CD4-positive, alpha-beta memory T cell (primary cell): ENCODE measurements at regions not wholly inside any gene's neighbourhood (a gene's known extent, or its start where the extent isn't known, plus 50 kb on each side); places are given as distances from the start of the nearest gene placed in this dataset.

Experiments
- CTCF ChIA-PET: fragments of 350-600 bp; sonication (Branson Sonifier 250); formaldehyde crosslinking; loops from one replicate; lab custom pipeline; 2021; ENCODE audit warnings: inconsistent platforms; ENCODE audit not compliant: partially characterized antibody; lab: Charles Lee
- POLR2A ChIA-PET: fragments of 350-600 bp; sonication (Branson Sonifier 250); formaldehyde crosslinking; loops from one replicate; lab custom pipeline; 2021; ENCODE audit not compliant: partially characterized antibody; lab: Charles Lee
- DNase-seq, 5 donors: peaks; one replicate each; pipeline versions ENCODE4 v3.0.0 to v3.0.0-alpha.2; 2020 to 2022; ENCODE audit warnings: mixed read lengths in 1 of 5
- H3K27ac ChIP-seq: one replicate; pipeline ENCODE4 v1.7.0; 2013; ENCODE audit warnings: low read depth, low read length
- H3K27me3 ChIP-seq: 2 replicates; pipeline ENCODE4 v1.7.0; 2013; ENCODE audit warnings: mild to moderate bottlenecking, low read length, moderate library complexity; ENCODE audit not compliant: insufficient read depth
- H3K36me3 ChIP-seq: 2 replicates; pipeline ENCODE4 v1.7.0; 2013; ENCODE audit warnings: mild to moderate bottlenecking, low read length, moderate library complexity; ENCODE audit not compliant: insufficient read depth
- H3K4me1 ChIP-seq: 2 replicates; pipeline ENCODE4 v1.7.0; 2013; ENCODE audit warnings: mild to moderate bottlenecking, low read length, moderate library complexity; ENCODE audit not compliant: insufficient read depth
- H3K4me3 ChIP-seq, 2 donors: one replicate each; pipeline ENCODE4 v1.7.0; 2013; ENCODE audit warnings: low read length in 2 of 2, mild to moderate bottlenecking in 1 of 2
- H3K9me3 ChIP-seq, 2 donors: one replicate each; pipeline ENCODE4 v1.7.0; 2013; ENCODE audit warnings: low read length in 2 of 2, control low read depth in 1 of 2; ENCODE audit not compliant: control insufficient read depth in 1 of 2
- H3K27ac Mint-ChIP-seq, 7 donors: one replicate each; pipeline ENCODE4 v1.8.0; 2020 to 2021; ENCODE audit warnings: mixed read lengths in 7 of 7, mild to moderate bottlenecking in 6 of 7, inconsistent platforms in 3 of 7, moderate library complexity in 3 of 7
- H3K27me3 Mint-ChIP-seq, 2 donors: one replicate each; pipeline ENCODE4 v1.8.0; 2020 to 2021; ENCODE audit warnings: mixed read lengths in 2 of 2
- H3K36me3 Mint-ChIP-seq, 2 donors: one replicate each; pipeline ENCODE4 v1.8.0; 2020 to 2021; ENCODE audit warnings: mixed read lengths in 2 of 2, inconsistent platforms in 1 of 2, mild to moderate bottlenecking in 1 of 2
- H3K4me1 Mint-ChIP-seq, 4 donors: one replicate each; pipeline ENCODE4 v1.8.0; 2020 to 2021; ENCODE audit warnings: mixed read lengths in 4 of 4, mild to moderate bottlenecking in 1 of 4
- H3K4me3 Mint-ChIP-seq, 8 donors: one replicate each; pipeline ENCODE4 v1.8.0; 2020 to 2021; ENCODE audit warnings: mixed read lengths in 8 of 8, mild to moderate bottlenecking in 7 of 8, moderate library complexity in 6 of 8, inconsistent platforms in 3 of 8
- H3K9me3 Mint-ChIP-seq, 8 donors: one replicate each; pipeline ENCODE4 v1.8.0; 2020 to 2021; ENCODE audit warnings: mixed read lengths in 8 of 8, mild to moderate bottlenecking in 5 of 8, inconsistent platforms in 3 of 8, moderate library complexity in 1 of 8
- intact Hi-C: fragments of 100-400 bp; cut with micrococcal nuclease; formaldehyde crosslinking; loops from one replicate; pipeline ENCODE4 v1.15.1; 2023

- no peak for DNase-seq
- Mint-ChIP-seq H3K27ac (no peak overlapping the region), H3K36me3 (no peaks in the 10 kb centered on the region), H3K4me3 (no peak overlapping the region), H3K27me3 (no peaks in the 10 kb centered on the region), H3K4me1 (no peaks in the 10 kb centered on the region), H3K9me3 (peaks cover 0 to 7% (median 5%) of the 10 kb centered on the region in 8 donors)
- no peak overlapping the region for H3K27ac ChIP-seq
- CTCF ChIA-PET, result no interaction called here
- H3K4me1 ChIP-seq, result no peaks in the 10 kb centered on the region
- H3K36me3 ChIP-seq, result no peaks in the 10 kb centered on the region
- POLR2A ChIA-PET, result no interaction called here
- no peak overlapping the region for H3K4me3 ChIP-seq
- H3K9me3 ChIP-seq, result no peaks in the 10 kb centered on the region
- intact Hi-C loops, result no loop called here
- no peaks in the 10 kb centered on the region for H3K27me3 ChIP-seq
Measured at GRCh38 chr18:78309924-78310323, 669.7 kb upstream of the SALL3 start.

- Mint-ChIP-seq H3K4me3 (no peak overlapping the region), H3K27me3 (no peaks in the 10 kb centered on the region), H3K36me3 (no peaks in the 10 kb centered on the region), H3K9me3 (peaks cover 0 to 2% (median 0%) of the 10 kb centered on the region in 8 donors), H3K27ac (no peak overlapping the region), H3K4me1 (no peaks in the 10 kb centered on the region)
- POLR2A ChIA-PET, result no interaction called here
- Histone ChIP-seq H3K4me1 (no peaks in the 10 kb centered on the region), H3K27me3 (no peaks in the 10 kb centered on the region), H3K27ac (no peak overlapping the region), H3K36me3 (no peaks in the 10 kb centered on the region), H3K9me3 (no peaks in the 10 kb centered on the region), H3K4me3 (no peak overlapping the region)
- DNase-seq, result no peak
- CTCF ChIA-PET, result no interaction called here
- intact Hi-C loops, result no loop called here
Measured at GRCh38 chr18:78319264-78319663, 660.4 kb upstream of the SALL3 start.

DNA sequence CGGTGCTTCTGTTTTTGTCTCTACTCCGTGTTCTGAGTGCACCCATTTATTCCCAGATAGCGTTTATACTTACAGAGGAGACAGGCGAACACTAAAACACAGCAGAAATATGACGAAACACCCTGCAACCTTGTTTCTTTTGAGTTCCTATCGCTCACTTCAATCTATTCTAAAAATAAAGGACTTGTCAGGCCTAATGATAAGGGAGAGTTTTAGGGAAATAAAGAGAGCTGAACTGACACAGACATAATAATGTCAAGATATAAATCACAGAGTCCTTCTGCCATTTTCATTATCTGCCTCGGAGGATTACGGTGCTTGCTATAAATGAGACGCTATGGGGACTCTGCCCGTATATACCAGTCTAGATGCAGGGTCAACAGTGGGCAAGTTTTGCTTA, 659.7 kb upstream of the SALL3 start:
- no peak overlapping the region for H3K27ac ChIP-seq
- H3K9me3 ChIP-seq, result no peaks in the 10 kb centered on the region
- no peak overlapping the region for H3K4me3 ChIP-seq
- ChIA-PET CTCF (no interaction called here), POLR2A (no interaction called here)
- Mint-ChIP-seq H3K36me3 (no peaks in the 10 kb centered on the region), H3K4me1 (no peaks in the 10 kb centered on the region), H3K4me3 (no peak overlapping the region), H3K27ac (no peak overlapping the region), H3K9me3 (peaks cover 0 to 2% (median 0%) of the 10 kb centered on the region in 8 donors), H3K27me3 (no peaks in the 10 kb centered on the region)
- intact Hi-C loops, result no loop called here
- H3K27me3 ChIP-seq, result no peaks in the 10 kb centered on the region
- no peak for DNase-seq
- H3K36me3 ChIP-seq, result no peaks in the 10 kb centered on the region
- no peaks in the 10 kb centered on the region for H3K4me1 ChIP-seq

- no peak for DNase-seq
- CTCF ChIA-PET, result no interaction called here
- H3K36me3 ChIP-seq, result no peaks in the 10 kb centered on the region
- Mint-ChIP-seq H3K9me3 (peaks cover 0 to 2% (median 0%) of the 10 kb centered on the region in 8 donors), H3K27ac (no peak overlapping the region), H3K4me1 (no peaks in the 10 kb centered on the region), H3K4me3 (no peak overlapping the region), H3K36me3 (no peaks in the 10 kb centered on the region), H3K27me3 (no peaks in the 10 kb centered on the region)
- no peak overlapping the region for H3K27ac ChIP-seq
- no peaks in the 10 kb centered on the region for H3K27me3 ChIP-seq
- H3K4me1 ChIP-seq, result no peaks in the 10 kb centered on the region
- intact Hi-C loops, result no loop called here
- POLR2A ChIA-PET, result no interaction called here
- no peaks in the 10 kb centered on the region for H3K9me3 ChIP-seq
- H3K4me3 ChIP-seq, result no peak overlapping the region
Measured at GRCh38 chr18:78321402-78321801, 658.2 kb upstream of the SALL3 start.

DNA sequence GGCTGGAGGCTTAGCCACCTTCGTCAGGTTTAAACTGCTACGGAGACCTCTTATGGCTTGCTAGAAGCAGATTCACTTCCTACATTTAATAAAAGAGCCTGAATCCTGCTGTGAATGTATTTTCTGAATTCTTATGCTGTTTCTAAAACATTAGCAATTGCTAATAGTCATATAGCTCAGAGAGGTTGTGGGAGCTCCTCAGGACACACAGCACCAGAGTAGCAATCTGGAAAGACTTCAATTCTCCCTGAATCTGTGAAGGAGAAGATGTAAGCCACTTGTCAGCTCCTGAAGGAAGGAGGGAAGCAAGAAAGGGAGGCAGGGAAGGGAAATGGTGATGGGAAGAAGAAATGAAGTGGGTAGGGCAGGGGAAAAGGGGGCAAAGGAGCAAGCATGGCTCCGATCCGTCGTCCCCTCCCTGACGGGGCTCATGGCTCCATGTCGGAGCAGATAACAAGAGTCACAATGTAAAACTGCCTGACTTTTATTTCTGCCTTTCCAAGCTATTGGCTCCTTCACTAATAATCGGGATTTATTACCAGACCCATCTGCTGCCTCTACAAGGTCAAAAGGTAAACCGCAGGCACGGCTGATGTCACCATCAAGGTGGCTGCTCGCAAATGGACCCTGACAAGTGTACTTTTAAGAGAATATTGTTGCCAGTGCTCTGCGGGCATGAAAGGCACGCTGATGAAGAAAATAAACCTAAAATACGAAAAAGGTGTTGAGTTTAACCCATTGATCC, 656.0 kb upstream of the SALL3 start:
- Mint-ChIP-seq H3K27ac (no peak overlapping the region), H3K4me3 (no peak overlapping the region), H3K9me3 (peaks cover 0 to 3% (median 0%) of the 10 kb centered on the region in 8 donors), H3K4me1 (no peaks in the 10 kb centered on the region), H3K27me3 (no peaks in the 10 kb centered on the region), H3K36me3 (no peaks in the 10 kb centered on the region)
- Histone ChIP-seq H3K27me3 (no peaks in the 10 kb centered on the region), H3K36me3 (no peaks in the 10 kb centered on the region), H3K9me3 (no peaks in the 10 kb centered on the region), H3K4me1 (no peaks in the 10 kb centered on the region), H3K27ac (no peak overlapping the region), H3K4me3 (no peak overlapping the region)
- ChIA-PET POLR2A (no interaction called here), CTCF (no interaction called here)
- intact Hi-C loops, result no loop called here
- no peak for DNase-seq

DNA sequence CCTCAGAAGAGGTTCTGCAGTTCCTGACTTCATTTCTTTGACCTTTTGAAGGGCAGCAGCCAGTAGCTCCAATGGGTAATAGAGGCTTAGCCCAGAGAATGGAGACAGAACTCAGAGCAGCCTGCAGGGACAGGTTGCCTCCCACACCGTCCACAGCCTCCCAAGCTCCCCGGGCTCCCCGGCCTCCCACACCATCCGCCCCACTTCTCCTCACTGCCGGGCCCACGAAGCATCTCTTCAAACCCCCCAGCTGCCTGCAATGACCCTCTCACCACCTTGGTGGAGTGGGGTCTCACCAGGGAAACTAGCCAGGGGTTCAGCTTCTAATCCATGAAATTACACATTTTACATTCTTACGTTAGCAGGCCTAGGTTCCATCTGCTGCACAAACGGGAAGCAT, 652.0 kb upstream of the SALL3 start:
- H3K9me3 Mint-ChIP-seq, result peaks cover 0 to 3% (median 0%) of the 10 kb centered on the region in 8 donors
- no peak overlapping the region for H3K27ac Mint-ChIP-seq
- ChIA-PET POLR2A (no interaction called here), CTCF (no interaction called here)
- Histone ChIP-seq H3K4me3 (no peak overlapping the region), H3K27me3 (no peaks in the 10 kb centered on the region), H3K9me3 (no peaks in the 10 kb centered on the region), H3K4me1 (no peaks in the 10 kb centered on the region), H3K36me3 (no peaks in the 10 kb centered on the region), H3K27ac (no peak overlapping the region)
- intact Hi-C loops, result no loop called here
- DNase-seq, result no peak
- no peaks in the 10 kb centered on the region for H3K27me3 Mint-ChIP-seq
- no peaks in the 10 kb centered on the region for H3K4me1 Mint-ChIP-seq
- no peaks in the 10 kb centered on the region for H3K36me3 Mint-ChIP-seq
- no peak overlapping the region for H3K4me3 Mint-ChIP-seq

DNA sequence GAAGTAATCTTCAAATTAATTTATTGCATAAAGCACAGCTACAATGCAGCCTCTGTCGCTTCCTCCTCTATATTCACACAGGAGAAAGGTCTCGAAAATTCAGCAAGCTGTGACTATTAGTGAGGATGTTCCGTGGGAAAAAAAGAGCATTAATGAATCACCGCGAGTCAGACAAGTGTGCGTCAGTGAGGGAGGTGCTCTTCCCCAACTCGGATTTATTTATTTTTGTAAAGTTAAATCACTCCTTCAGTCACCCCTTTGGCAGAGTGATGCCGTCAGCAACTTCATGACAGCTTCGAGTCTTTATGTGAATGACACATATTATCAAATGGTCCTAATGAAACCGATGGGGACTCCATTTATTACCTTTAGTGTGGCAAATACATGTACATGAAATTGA, 648.9 kb upstream of the SALL3 start:
- POLR2A ChIA-PET, result no interaction called here
- DNase-seq, result no peak
- Mint-ChIP-seq H3K27ac (no peak overlapping the region), H3K4me3 (no peak overlapping the region), H3K9me3 (peaks cover 0 to 4% (median 0%) of the 10 kb centered on the region in 8 donors), H3K36me3 (no peaks in the 10 kb centered on the region), H3K27me3 (no peaks in the 10 kb centered on the region), H3K4me1 (no peaks in the 10 kb centered on the region)
- no peaks in the 10 kb centered on the region for H3K9me3 ChIP-seq
- H3K36me3 ChIP-seq, result no peaks in the 10 kb centered on the region
- H3K27ac ChIP-seq, result no peak overlapping the region
- no peaks in the 10 kb centered on the region for H3K4me1 ChIP-seq
- CTCF ChIA-PET, result no interaction called here
- intact Hi-C loops, result no loop called here
- no peaks in the 10 kb centered on the region for H3K27me3 ChIP-seq
- H3K4me3 ChIP-seq, result no peak overlapping the region
